Suprapubic skin (tissue), 4 donors: ENCODE measurements at regions not wholly inside any gene's neighbourhood (a gene's known extent, or its start where the extent isn't known, plus 50 kb on each side); places are given as distances from the start of the nearest gene placed in this dataset.

ENCODE experiments used
- DNase-seq, 2 donors: peaks; one replicate each; pipeline ENCODE4 v3.0.0-alpha.2; 2019; ENCODE audit warnings: low spot score in 2 of 2
- H3K27ac ChIP-seq: fragments of 200-600 bp; sonication (generic); one replicate; pipeline ENCODE4 v1.5.1; 2019
- H3K27me3 ChIP-seq: fragments of 200-600 bp; sonication (generic); one replicate; pipeline ENCODE4 v1.5.1; 2019
- H3K36me3 ChIP-seq: fragments of 200-600 bp; sonication (generic); one replicate; pipeline ENCODE4 v1.5.1; 2019
- H3K4me1 ChIP-seq: fragments of 200-600 bp; sonication (generic); one replicate; pipeline ENCODE4 v1.5.1; 2019
- H3K4me3 ChIP-seq: fragments of 200-600 bp; sonication (generic); one replicate; pipeline ENCODE4 v1.5.1; 2019; ENCODE audit warnings: mild to moderate bottlenecking
- H3K9me3 ChIP-seq: fragments of 200-600 bp; sonication (generic); one replicate; pipeline ENCODE4 v1.5.1; 2019
- EP300 ChIP-seq: sonication (generic); formaldehyde crosslinking; IDR thresholded peaks from one replicate; pipeline ENCODE4 v1.6.1; 2017; ENCODE audit warnings: antibody characterized with exemption
- POLR2A ChIP-seq, 2 donors: fragments of 450-650 bp; IDR thresholded peaks; one replicate each; pipeline ENCODE4 v1.6.1; 2017; ENCODE audit warnings: antibody characterized with exemption in 2 of 2, mild to moderate bottlenecking in 2 of 2, moderate library complexity in 2 of 2
- POLR2AphosphoS5 ChIP-seq, 3 donors: sonication (generic); formaldehyde crosslinking; IDR thresholded peaks; one replicate each; pipeline ENCODE4 v1.6.1; 2017; ENCODE audit warnings: antibody characterized with exemption in 3 of 3
- WGBS: methylation state at CpG from one replicate; pipeline ENCODE4 v1.1.5; 2018; 5-methylcytosine and 5-hydroxymethylcytosine counted together
- TF ChIP-seq, protein P1 (sequence below), 2 donors: fragments of 200-600 bp in 1 of 2; fragments of 450-650 bp in 1 of 2; sonication (generic) in 1 of 2; IDR thresholded peaks; one replicate each; pipeline ENCODE4 v1.5.1; 2016 to 2019; ENCODE audit warnings: antibody characterized with exemption in 2 of 2, mild to moderate bottlenecking in 1 of 2, moderate library complexity in 1 of 2

DNA sequence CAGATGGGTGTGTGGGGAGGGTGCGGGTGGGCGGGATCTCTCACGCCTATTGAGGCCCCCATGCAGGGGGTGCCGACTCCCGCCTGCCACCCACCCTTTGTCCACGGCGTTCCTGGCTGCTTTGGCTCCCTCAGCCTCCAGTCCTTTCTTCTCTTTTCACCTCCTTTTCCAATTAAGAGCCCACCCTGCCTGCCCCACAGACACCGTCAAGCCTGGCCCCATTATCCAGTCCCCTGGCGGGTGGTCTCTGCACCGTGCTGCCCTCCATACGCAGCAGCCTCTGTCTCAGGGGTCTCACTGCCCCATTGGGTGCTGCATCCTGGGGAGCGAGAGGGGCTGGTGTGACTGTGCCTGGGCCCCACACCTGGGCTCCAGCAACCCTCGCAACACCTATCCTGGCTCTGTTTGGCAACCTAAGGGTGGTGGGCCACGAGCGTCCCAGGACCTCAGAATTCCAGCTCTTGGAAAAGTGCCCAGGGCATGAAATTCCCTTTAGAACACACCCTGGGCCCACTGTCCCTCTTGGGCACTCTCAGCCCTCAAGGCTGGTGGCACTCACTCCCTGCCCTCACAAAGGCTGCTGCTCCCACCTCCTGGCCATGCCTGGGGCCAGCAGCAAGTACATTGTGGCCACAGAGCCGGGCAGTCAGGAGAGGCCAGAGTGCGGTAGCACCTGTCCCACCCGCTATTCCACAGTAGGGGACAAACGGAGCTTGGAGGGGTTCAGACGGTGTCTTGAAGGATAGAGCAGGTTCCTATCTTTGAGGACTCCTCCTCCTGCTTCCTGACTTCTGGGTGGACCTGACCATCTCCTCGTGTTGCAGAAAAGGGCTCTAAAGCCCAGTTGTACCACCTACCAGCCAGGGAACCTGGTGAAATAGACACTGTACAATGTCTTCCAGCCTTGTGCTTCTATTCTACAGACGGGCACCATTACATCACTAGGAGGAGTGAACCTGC, 114.1 kb downstream of the KIF26A start:
- peak in 1 of 2 donors; percentile 69 for DNase-seq
- Histone ChIP-seq H3K9me3 (no peaks in the 10 kb centered on the region), H3K27me3 (peaks cover 30% of the 10 kb centered on the region), H3K27ac (no peak overlapping the region), H3K4me3 (no peak overlapping the region), H3K4me1 (no peaks in the 10 kb centered on the region), H3K36me3 (no peaks in the 10 kb centered on the region)
- WGBS, result 78% methylated on average over 16 of the region's 22 CpGs
- TF ChIP-seq, protein P1, sequence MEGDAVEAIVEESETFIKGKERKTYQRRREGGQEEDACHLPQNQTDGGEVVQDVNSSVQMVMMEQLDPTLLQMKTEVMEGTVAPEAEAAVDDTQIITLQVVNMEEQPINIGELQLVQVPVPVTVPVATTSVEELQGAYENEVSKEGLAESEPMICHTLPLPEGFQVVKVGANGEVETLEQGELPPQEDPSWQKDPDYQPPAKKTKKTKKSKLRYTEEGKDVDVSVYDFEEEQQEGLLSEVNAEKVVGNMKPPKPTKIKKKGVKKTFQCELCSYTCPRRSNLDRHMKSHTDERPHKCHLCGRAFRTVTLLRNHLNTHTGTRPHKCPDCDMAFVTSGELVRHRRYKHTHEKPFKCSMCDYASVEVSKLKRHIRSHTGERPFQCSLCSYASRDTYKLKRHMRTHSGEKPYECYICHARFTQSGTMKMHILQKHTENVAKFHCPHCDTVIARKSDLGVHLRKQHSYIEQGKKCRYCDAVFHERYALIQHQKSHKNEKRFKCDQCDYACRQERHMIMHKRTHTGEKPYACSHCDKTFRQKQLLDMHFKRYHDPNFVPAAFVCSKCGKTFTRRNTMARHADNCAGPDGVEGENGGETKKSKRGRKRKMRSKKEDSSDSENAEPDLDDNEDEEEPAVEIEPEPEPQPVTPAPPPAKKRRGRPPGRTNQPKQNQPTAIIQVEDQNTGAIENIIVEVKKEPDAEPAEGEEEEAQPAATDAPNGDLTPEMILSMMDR (IDR thresholded peaks at IDR 0.05), result no peak
- no peak for TF ChIP-seq POLR2AphosphoS5 (IDR thresholded peaks at IDR 0.05)
- no peak for TF ChIP-seq POLR2A (IDR thresholded peaks at IDR 0.05)
- no peak for TF ChIP-seq EP300

GRCh38 chr14:104253223-104253822, 114.9 kb downstream of the KIF26A start:
- no peaks in the 10 kb centered on the region for H3K36me3 ChIP-seq
- H3K4me3 ChIP-seq, result no peak overlapping the region
- peak in 1 of 2 donors; percentile 65 for DNase-seq
- peaks cover 31% of the 10 kb centered on the region for H3K27me3 ChIP-seq
- H3K27ac ChIP-seq, result no peak overlapping the region
- TF ChIP-seq EP300 (no peak), POLR2AphosphoS5 (IDR thresholded peaks at IDR 0.05) (no peak), POLR2A (IDR thresholded peaks at IDR 0.05) (no peak)
- TF ChIP-seq, protein P1 (IDR thresholded peaks at IDR 0.05), result no peak
- H3K9me3 ChIP-seq, result no peaks in the 10 kb centered on the region
- WGBS, result 81% methylated on average over 13 of the region's 19 CpGs
- no peaks in the 10 kb centered on the region for H3K4me1 ChIP-seq

DNA sequence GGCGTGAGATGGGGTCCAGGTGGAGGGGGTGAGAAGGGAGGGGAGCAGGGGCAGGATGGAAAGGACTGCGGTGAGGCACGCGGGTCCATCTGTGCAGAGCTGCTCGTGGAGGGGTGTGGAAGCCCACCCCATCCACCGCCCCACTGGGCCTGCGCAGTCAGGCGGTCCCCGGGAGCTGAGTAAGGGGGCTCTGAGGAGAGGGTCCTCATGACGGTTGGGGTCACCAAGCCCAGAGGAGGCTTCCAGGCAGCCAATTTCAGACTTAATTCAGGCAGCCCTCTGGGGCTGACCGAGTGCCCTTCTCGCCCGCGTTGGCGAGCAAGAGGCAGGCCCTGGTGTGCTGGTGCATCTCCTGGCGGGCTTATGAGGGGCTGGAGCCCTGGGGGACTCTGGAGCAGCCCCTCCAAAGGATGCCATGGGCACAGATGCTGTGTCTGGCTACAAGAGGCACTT, 115.5 kb downstream of the KIF26A start:
- TF ChIP-seq POLR2A (IDR thresholded peaks at IDR 0.05), result no peak
- no peak for TF ChIP-seq POLR2AphosphoS5 (IDR thresholded peaks at IDR 0.05)
- WGBS, result 86% methylated on average over 10 of the region's 16 CpGs
- Histone ChIP-seq H3K27ac (no peak overlapping the region), H3K4me3 (no peak overlapping the region), H3K9me3 (peaks cover under 1% of the 10 kb centered on the region), H3K27me3 (peaks cover 31% of the 10 kb centered on the region), H3K36me3 (no peaks in the 10 kb centered on the region), H3K4me1 (no peaks in the 10 kb centered on the region)
- peak in 1 of 2 donors; percentile 50 for DNase-seq

- H3K4me1 ChIP-seq, result no peaks in the 10 kb centered on the region
- peaks cover 10% of the 10 kb centered on the region for H3K9me3 ChIP-seq
- WGBS, result 55% methylated on average over 13 of the region's 13 CpGs
- DNase-seq, result peak in 1 of 2 donors; percentile 64
- no peak overlapping the region for H3K27ac ChIP-seq
- TF ChIP-seq, protein P1 (IDR thresholded peaks at IDR 0.05), result no peak
- no peaks in the 10 kb centered on the region for H3K36me3 ChIP-seq
- no peak overlapping the region for H3K4me3 ChIP-seq
- H3K27me3 ChIP-seq, result peaks cover 34% of the 10 kb centered on the region
Observed at GRCh38 chr14:104254735-104255400, 116.5 kb downstream of the KIF26A start.

- no peaks in the 10 kb centered on the region for H3K4me1 ChIP-seq
- no peak for TF ChIP-seq EP300
- TF ChIP-seq, protein P1 (IDR thresholded peaks at IDR 0.05), result no peak
- WGBS, result 98% methylated on average over 2 of the region's 2 CpGs
- peaks cover 34% of the 10 kb centered on the region for H3K27me3 ChIP-seq
- H3K4me3 ChIP-seq, result no peak overlapping the region
- H3K9me3 ChIP-seq, result peaks cover 12% of the 10 kb centered on the region
- H3K36me3 ChIP-seq, result no peaks in the 10 kb centered on the region
- DNase-seq, result no peak
- H3K27ac ChIP-seq, result no peak overlapping the region
Observed at GRCh38 chr14:104256025-104256424, 117.6 kb downstream of the KIF26A start.
